Neuronal stem cell (in vitro differentiated cells): ENCODE measurements at regions not wholly inside any gene's neighbourhood (a gene's known extent, or its start where the extent isn't known, plus 50 kb on each side); places are given as distances from the start of the nearest gene placed in this dataset.
"Not testable (repeated sequence)": the region's sequence is repeated elsewhere in the genome, so short reads cannot be mapped to it uniquely, and the experiment has no call there.

Experiments used
- DNase-seq: peaks from one replicate; pipeline ENCODE4 v3.0.0-alpha.2; 2013; ENCODE audit warnings: low spot score
- H2AFZ ChIP-seq: one replicate; pipeline ENCODE4 v1.6.1; 2013; ENCODE audit warnings: mild to moderate bottlenecking, low read length, inconsistent platforms
- H2AK5ac ChIP-seq: 2 replicates; pipeline ENCODE4 v1.6.1; 2013; ENCODE audit warnings: low read depth, mild to moderate bottlenecking, inconsistent platforms, low read length, moderate library complexity, mixed read lengths
- H2BK120ac ChIP-seq: 2 replicates; pipeline ENCODE4 v1.6.1; 2013; ENCODE audit warnings: low read depth, mild to moderate bottlenecking, inconsistent platforms, low read length, moderate library complexity, mixed read lengths
- H2BK12ac ChIP-seq: one replicate; pipeline ENCODE4 v1.6.1; 2013; ENCODE audit warnings: low read length, inconsistent platforms
- H2BK15ac ChIP-seq: 2 replicates; pipeline ENCODE4 v1.6.1; 2013; ENCODE audit warnings: mild to moderate bottlenecking, low read length, inconsistent platforms, mixed read lengths
- H2BK5ac ChIP-seq: one replicate; pipeline ENCODE4 v1.6.1; 2013; ENCODE audit warnings: inconsistent platforms, mild to moderate bottlenecking, low read length, moderate library complexity
- H3K14ac ChIP-seq: one replicate; pipeline ENCODE4 v1.6.1; 2013; ENCODE audit warnings: low read length, inconsistent platforms
- H3K18ac ChIP-seq: 2 replicates; pipeline ENCODE4 v1.6.1; 2013; ENCODE audit warnings: low read length, inconsistent platforms
- H3K23ac ChIP-seq: 2 replicates; pipeline ENCODE4 v1.6.1; 2013; ENCODE audit warnings: low read depth, mild to moderate bottlenecking, mixed read lengths, low read length, inconsistent platforms; ENCODE audit not compliant: poor library complexity
- H3K27ac ChIP-seq: replicated peaks from 3 replicates; pipeline ENCODE4 v1.5.1; 2013; ENCODE audit warnings: low read length, inconsistent platforms
- H3K27me3 ChIP-seq, 3 experiments: 2 replicates each; pipeline ENCODE4 v1.6.1; 2013; ENCODE audit warnings: low read length in 3 of 3, mild to moderate bottlenecking in 2 of 3, inconsistent platforms in 1 of 3, low read depth in 1 of 3, mixed read lengths in 1 of 3, moderate library complexity in 1 of 3; ENCODE audit not compliant: control insufficient read depth in 3 of 3, insufficient read depth in 3 of 3
- H3K36me3 ChIP-seq, 2 donors: replicated peaks in 1 of 2; 2 replicates each; pipeline ENCODE4 v1.6.1; 2013; ENCODE audit warnings: low read length in 2 of 2; ENCODE audit not compliant: control insufficient read depth in 2 of 2, insufficient read depth in 2 of 2
- H3K4ac ChIP-seq: 2 replicates; pipeline ENCODE4 v1.6.1; 2013; ENCODE audit warnings: inconsistent platforms, mild to moderate bottlenecking, low read length, moderate library complexity
- H3K4me1 ChIP-seq, 2 donors: 1 replicate in 1 of 2; 2 replicates in 1 of 2; pipeline ENCODE4 v1.6.1; 2013; ENCODE audit warnings: low read length in 2 of 2, low read depth in 1 of 2; ENCODE audit not compliant: control insufficient read depth in 2 of 2, insufficient read depth in 1 of 2
- H3K4me2 ChIP-seq: one replicate; pipeline ENCODE4 v1.6.1; 2013; ENCODE audit warnings: mild to moderate bottlenecking, low read length, inconsistent platforms; ENCODE audit not compliant: insufficient read depth, poor library complexity, severe bottlenecking
- H3K4me3 ChIP-seq, 2 donors: 2 replicates each; pipeline ENCODE4 v1.5.1; 2013; ENCODE audit warnings: low read length in 2 of 2, mild to moderate bottlenecking in 2 of 2, inconsistent platforms in 1 of 2, moderate library complexity in 1 of 2
- H3K79me1 ChIP-seq: one replicate; pipeline ENCODE4 v1.6.1; 2013; ENCODE audit warnings: low read depth, mild to moderate bottlenecking, inconsistent platforms, low read length, moderate library complexity
- H3K9ac ChIP-seq: one replicate; pipeline ENCODE4 v1.6.1; 2013; ENCODE audit warnings: mild to moderate bottlenecking, low read depth, low read length, inconsistent platforms; ENCODE audit not compliant: poor library complexity
- H3K9me3 ChIP-seq, 2 donors: replicated peaks in 1 of 2; 2 replicates each; pipeline versions ENCODE3 to v1.6.1; 2013; ENCODE audit warnings: low read length in 2 of 2, mild to moderate bottlenecking in 2 of 2, inconsistent platforms in 1 of 2, low read depth in 1 of 2, mixed read lengths in 1 of 2, moderate library complexity in 1 of 2; ENCODE audit not compliant: control insufficient read depth in 2 of 2, insufficient read depth in 1 of 2
- H4K8ac ChIP-seq: one replicate; pipeline ENCODE4 v1.6.1; 2013; ENCODE audit warnings: low read depth, mild to moderate bottlenecking, inconsistent platforms, low read length, moderate library complexity
- H4K91ac ChIP-seq: one replicate; pipeline ENCODE4 v1.6.1; 2013; ENCODE audit warnings: low read length, low read depth, mild to moderate bottlenecking, inconsistent platforms; ENCODE audit not compliant: poor library complexity
- WGBS, 2 donors: extraction: QIAGEN DNeasy Blood & Tissue Kit; methylation state at CpG; one replicate each; pipeline ENCODE4 v1.1.7; 2013; ENCODE audit warnings: missing lambda C conversion rate in 2 of 2, mixed read lengths in 1 of 2; ENCODE audit not compliant: insufficient read length in 2 of 2, insufficient replicate concordance in 1 of 2; ENCODE audit errors: extremely low coverage in 2 of 2; 5-methylcytosine and 5-hydroxymethylcytosine counted together

GRCh38 chr7:67346126-67346525, 349.5 kb downstream of the TYW1 start:
- H3K14ac ChIP-seq, result no peak overlapping the region
- H3K27me3 ChIP-seq, result no peaks in the 10 kb centered on the region
- no peak overlapping the region for H2BK15ac ChIP-seq
- no peak overlapping the region for H2BK5ac ChIP-seq
- H3K36me3 ChIP-seq, result peaks cover 0 to 4% of the 10 kb centered on the region in 2 donors
- H3K4ac ChIP-seq, result no peak overlapping the region
- H2AK5ac ChIP-seq, result no peak overlapping the region
- DNase-seq, result no peak
- WGBS, 2 donors, result no CpG with 5 or more reads among the region's 4 CpGs
- H3K79me1 ChIP-seq, result peaks cover 3% of the 10 kb centered on the region
- no peak overlapping the region for H3K18ac ChIP-seq
- H2BK120ac ChIP-seq, result no peak overlapping the region
- no peak overlapping the region for H3K4me3 ChIP-seq
- no peak overlapping the region for H2BK12ac ChIP-seq
- H4K8ac ChIP-seq, result no peak overlapping the region
- H3K9ac ChIP-seq, result no peak overlapping the region
- H3K9me3 ChIP-seq, result peaks cover 9 to 20% of the 10 kb centered on the region in 2 donors
- H3K4me2 ChIP-seq, result no peak overlapping the region
- H3K4me1 ChIP-seq, result no peaks in the 10 kb centered on the region
- H3K23ac ChIP-seq, result no peak overlapping the region
- no peak overlapping the region for H3K27ac ChIP-seq
- no peak overlapping the region for H2AFZ ChIP-seq
- H4K91ac ChIP-seq, result no peak overlapping the region

- Histone ChIP-seq H4K8ac (no peak overlapping the region), H3K14ac (no peak overlapping the region), H3K4me3 (no peak overlapping the region), H3K4me1 (no peaks in the 10 kb centered on the region), H2BK12ac (no peak overlapping the region), H2BK5ac (no peak overlapping the region), H3K23ac (no peak overlapping the region), H3K27me3 (no peaks in the 10 kb centered on the region), H3K36me3 (peaks cover 0 to 2% of the 10 kb centered on the region in 2 donors), H4K91ac (no peak overlapping the region), H3K4ac (no peak overlapping the region), H3K9me3 (peaks cover 7 to 20% of the 10 kb centered on the region in 2 donors), H2BK15ac (no peak overlapping the region), H2AK5ac (no peak overlapping the region), H3K27ac (no peak overlapping the region), H3K4me2 (no peak overlapping the region), H3K18ac (no peak overlapping the region), H2BK120ac (no peak overlapping the region), H3K9ac (no peak overlapping the region), H2AFZ (no peak overlapping the region), H3K79me1 (peaks cover under 1% of the 10 kb centered on the region)
- DNase-seq, result no peak
- no CpG with 5 or more reads among the region's 4 CpGs for WGBS, 2 donors
These were observed 350.2 kb downstream of the TYW1 start for GRCh38 chr7:67346876-67347275.

GRCh38 chr7:67348171-67348570, 351.5 kb downstream of the TYW1 start:
- H3K4me2 ChIP-seq, result no peak overlapping the region
- H4K8ac ChIP-seq, result no peak overlapping the region
- no peak overlapping the region for H2BK15ac ChIP-seq
- no peak overlapping the region for H2BK12ac ChIP-seq
- peak overlapping the region; percentile 31 for H3K14ac ChIP-seq
- H3K4me1 ChIP-seq, result no peaks in the 10 kb centered on the region
- peaks cover 0 to 2% of the 10 kb centered on the region in 2 donors for H3K36me3 ChIP-seq
- no peak overlapping the region for H3K4ac ChIP-seq
- no peak for DNase-seq
- no peak overlapping the region for H2AFZ ChIP-seq
- H4K91ac ChIP-seq, result no peak overlapping the region
- peak overlapping the region; percentile 39 for H3K18ac ChIP-seq
- H2BK5ac ChIP-seq, result no peak overlapping the region
- H2AK5ac ChIP-seq, result no peak overlapping the region
- WGBS, 2 donors, result no CpG with 5 or more reads among the region's 7 CpGs
- no peak overlapping the region for H3K9ac ChIP-seq
- peaks cover 7 to 20% of the 10 kb centered on the region in 2 donors for H3K9me3 ChIP-seq
- no peak overlapping the region for H3K27ac ChIP-seq
- no peaks in the 10 kb centered on the region for H3K79me1 ChIP-seq
- H3K23ac ChIP-seq, result no peak overlapping the region
- H2BK120ac ChIP-seq, result no peak overlapping the region
- no peak overlapping the region for H3K4me3 ChIP-seq
- H3K27me3 ChIP-seq, result no peaks in the 10 kb centered on the region

GRCh38 chr7:67357653-67358052, 361.0 kb downstream of the TYW1 start:
- H3K9ac ChIP-seq, H3K27me3 ChIP-seq, H3K23ac ChIP-seq, H4K8ac ChIP-seq, H2AFZ ChIP-seq, H3K14ac ChIP-seq, H2BK5ac ChIP-seq, H3K27ac ChIP-seq, H3K9me3 ChIP-seq, H2BK12ac ChIP-seq, H3K4me2 ChIP-seq, H2AK5ac ChIP-seq, H3K79me1 ChIP-seq, H2BK15ac ChIP-seq, H2BK120ac ChIP-seq, DNase-seq, H3K4ac ChIP-seq, H3K4me3 ChIP-seq, H4K91ac ChIP-seq, H3K36me3 ChIP-seq, H3K4me1 ChIP-seq, H3K18ac ChIP-seq: not testable (repeated sequence)
- WGBS, 2 donors, result no CpG with 5 or more reads among the region's 3 CpGs
